Tibial nerve (tissue), 4 donors: ENCODE measurements at regions not wholly inside any gene's neighbourhood (a gene's known extent, or its start where the extent isn't known, plus 50 kb on each side); places are given as distances from the start of the nearest gene placed in this dataset.

Experiments
- EP300 ChIP-seq, 2 donors: sonication (generic); formaldehyde crosslinking; IDR thresholded peaks; one replicate each; pipeline ENCODE4 v1.6.1; 2017; ENCODE audit warnings: antibody characterized with exemption in 2 of 2, mild to moderate bottlenecking in 1 of 2
- POLR2A ChIP-seq, 2 donors: fragments of 450-650 bp; IDR thresholded peaks; one replicate each; pipeline ENCODE4 v1.6.1; 2017; ENCODE audit warnings: antibody characterized with exemption in 2 of 2, mild to moderate bottlenecking in 2 of 2, moderate library complexity in 2 of 2
- TF ChIP-seq, protein P1 (sequence below), 5 experiments: fragments of 200-600 bp in 3 of 5; fragments of 450-650 bp in 2 of 5; sonication (generic) in 3 of 5; IDR thresholded peaks; one replicate each; pipeline ENCODE4 v1.5.1; 2016 to 2019; ENCODE audit warnings: antibody characterized with exemption in 5 of 5, mild to moderate bottlenecking in 3 of 5, moderate library complexity in 2 of 5

GRCh38 chr1:200301152-200301551 is 108.7 kb downstream of the ZNF281 start:
- TF ChIP-seq, protein P1, sequence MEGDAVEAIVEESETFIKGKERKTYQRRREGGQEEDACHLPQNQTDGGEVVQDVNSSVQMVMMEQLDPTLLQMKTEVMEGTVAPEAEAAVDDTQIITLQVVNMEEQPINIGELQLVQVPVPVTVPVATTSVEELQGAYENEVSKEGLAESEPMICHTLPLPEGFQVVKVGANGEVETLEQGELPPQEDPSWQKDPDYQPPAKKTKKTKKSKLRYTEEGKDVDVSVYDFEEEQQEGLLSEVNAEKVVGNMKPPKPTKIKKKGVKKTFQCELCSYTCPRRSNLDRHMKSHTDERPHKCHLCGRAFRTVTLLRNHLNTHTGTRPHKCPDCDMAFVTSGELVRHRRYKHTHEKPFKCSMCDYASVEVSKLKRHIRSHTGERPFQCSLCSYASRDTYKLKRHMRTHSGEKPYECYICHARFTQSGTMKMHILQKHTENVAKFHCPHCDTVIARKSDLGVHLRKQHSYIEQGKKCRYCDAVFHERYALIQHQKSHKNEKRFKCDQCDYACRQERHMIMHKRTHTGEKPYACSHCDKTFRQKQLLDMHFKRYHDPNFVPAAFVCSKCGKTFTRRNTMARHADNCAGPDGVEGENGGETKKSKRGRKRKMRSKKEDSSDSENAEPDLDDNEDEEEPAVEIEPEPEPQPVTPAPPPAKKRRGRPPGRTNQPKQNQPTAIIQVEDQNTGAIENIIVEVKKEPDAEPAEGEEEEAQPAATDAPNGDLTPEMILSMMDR (IDR thresholded peaks at IDR 0.05): no peak
- TF ChIP-seq POLR2A (IDR thresholded peaks at IDR 0.05): no peak
- TF ChIP-seq EP300 (IDR thresholded peaks at IDR 0.05): no peak
